SKM-1 treated with dmso at 0.1 percent for 144 hours (cell line): ENCODE measurements at regions not wholly inside any gene's neighbourhood (a gene's known extent, or its start where the extent isn't known, plus 50 kb on each side); places are given as distances from the start of the nearest gene placed in this dataset.

Source experiments
- DNase-seq: peaks from one replicate; lab custom pipeline; 2025; ENCODE audit not compliant: unreplicated experiment; lab: John Stamatoyannopoulos, UW

DNA sequence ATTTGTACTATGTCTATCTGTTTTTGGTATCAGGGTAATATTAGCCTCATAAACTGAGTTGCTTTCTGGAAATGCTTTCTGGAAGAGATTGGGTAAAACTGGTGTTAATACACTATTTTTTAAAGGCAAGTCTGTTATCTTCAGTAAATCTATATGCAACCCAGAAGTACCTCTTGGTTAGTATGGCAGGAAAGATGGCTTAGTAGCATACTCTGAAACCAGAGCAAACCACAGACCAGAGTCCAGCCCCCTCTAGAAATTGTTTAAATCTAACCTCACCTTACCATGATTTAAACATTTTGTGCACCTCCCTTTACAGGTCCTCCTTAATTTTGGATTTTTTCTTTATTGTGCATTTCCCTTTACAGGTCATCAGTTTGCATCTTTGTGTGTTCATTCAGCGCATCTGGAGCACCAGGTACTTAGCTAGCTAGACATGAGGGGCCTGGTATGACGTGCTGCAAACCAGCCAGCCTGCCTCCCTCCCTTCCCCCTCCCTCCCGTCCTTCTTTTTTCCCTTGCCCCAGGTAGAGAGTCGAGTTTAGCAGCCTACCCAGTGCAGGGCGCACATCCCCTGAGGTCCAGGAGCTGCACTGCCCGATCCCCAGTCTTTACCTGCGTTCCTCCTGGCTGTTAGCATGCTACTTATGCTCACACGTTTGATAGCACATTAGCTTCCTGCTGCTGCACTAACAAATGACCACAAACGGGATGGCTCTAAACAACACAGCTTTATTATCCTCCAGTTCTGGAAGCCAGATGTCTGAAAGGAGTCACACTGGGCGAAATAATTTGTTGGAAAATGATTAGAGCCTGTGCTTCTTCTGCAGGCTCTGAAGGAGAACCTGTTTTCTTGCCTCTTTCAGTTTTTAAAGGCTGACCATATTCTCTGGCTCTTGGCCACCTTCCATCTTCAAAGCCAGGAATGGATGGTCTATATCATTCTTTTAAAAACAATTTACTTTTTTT is 299.9 kb upstream of the HABP2 start:
- no peak for DNase-seq

DNA sequence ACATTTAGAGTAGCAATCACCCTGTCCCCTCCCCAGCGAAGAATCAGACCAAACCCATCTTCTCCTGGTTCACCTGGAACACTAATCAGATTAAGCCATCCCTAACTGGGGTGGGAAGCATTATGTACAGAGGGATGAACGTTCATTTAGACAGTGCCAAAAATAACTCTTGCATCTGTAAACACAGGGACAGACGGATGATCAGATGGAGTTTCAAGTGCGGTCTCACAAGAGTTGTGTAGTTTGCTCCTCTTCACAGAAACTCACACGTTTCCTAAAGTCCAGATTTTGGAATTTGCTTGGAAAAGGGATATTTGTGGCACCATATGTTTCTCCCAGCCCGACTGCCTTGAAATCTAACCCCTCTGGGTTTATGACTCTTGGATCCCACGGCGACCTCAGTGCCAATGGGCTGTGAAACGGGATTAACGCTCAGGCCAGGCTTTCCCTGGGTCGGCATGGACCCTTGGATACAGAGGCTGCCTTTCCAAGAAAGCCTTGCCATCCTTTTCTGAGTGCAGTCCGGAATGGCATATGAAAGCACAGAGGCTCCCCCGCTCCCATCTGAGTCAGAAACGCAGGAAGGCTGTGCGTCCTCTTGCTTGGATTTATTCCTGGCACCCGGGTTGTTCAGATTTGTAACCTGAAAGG is 293.2 kb upstream of the HABP2 start:
- no peak for DNase-seq

DNA sequence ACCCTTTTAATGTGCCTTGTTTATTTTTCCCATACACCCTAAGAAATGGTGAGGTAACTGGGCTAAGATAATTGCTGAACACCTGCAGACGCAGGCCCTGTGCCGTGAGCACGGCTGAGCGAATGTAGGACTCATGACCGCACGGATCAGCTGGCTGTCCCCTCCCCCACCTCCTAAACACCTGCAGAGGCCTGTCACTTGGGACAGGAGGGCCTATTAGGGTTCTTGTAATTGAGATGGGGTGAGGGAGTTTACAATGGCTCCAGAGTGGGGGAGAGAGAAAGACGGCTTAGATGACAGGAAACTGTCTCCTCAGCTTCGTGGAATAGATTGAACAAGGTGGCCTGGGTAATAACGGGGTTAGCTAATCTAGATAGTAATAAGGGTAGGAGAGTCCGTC is 291.7 kb upstream of the HABP2 start:
- DNase-seq: no peak

DNA sequence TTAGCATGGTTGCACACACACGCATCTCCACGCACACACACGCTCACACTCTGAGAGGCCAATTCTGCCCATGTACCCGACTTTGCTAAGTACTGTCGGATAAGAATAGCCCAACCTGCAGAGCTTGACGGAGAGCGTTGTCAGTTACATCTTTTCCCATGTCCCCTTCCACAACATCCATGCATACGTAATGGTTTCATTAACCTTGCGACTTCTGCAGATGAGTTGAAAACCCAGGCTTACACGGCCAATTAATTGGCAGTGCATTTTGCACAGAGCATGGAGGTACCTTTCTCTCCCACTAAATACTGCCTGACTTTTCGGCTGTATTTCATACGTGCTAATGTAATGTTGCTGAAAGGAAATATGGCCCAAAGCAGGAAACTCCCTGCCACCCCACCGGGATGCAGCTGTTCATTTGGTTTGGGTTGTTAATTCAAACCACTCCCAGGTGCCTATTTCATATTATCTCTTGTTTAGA is 291.2 kb upstream of the HABP2 start:
- no peak for DNase-seq

DNA sequence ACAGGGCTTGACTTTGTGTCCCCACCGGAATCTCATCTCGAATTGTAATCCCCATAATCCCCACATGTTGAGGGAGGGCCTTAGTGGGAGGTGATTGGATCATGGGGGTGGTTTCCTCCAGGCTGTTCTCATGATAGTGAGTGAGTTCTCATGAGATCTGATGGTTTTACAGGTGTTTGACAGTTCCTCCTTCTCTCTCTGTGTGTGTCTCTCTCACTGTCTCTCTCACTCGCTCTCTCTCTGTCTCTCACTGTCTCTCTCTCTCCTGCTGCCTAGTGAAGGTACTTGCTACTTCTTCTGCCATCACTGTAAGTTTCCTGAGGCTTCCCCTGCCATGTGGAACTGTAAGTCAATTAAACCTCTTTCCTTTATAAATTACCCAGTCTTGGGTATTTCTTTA is 289.8 kb upstream of the HABP2 start:
- no peak for DNase-seq

DNA sequence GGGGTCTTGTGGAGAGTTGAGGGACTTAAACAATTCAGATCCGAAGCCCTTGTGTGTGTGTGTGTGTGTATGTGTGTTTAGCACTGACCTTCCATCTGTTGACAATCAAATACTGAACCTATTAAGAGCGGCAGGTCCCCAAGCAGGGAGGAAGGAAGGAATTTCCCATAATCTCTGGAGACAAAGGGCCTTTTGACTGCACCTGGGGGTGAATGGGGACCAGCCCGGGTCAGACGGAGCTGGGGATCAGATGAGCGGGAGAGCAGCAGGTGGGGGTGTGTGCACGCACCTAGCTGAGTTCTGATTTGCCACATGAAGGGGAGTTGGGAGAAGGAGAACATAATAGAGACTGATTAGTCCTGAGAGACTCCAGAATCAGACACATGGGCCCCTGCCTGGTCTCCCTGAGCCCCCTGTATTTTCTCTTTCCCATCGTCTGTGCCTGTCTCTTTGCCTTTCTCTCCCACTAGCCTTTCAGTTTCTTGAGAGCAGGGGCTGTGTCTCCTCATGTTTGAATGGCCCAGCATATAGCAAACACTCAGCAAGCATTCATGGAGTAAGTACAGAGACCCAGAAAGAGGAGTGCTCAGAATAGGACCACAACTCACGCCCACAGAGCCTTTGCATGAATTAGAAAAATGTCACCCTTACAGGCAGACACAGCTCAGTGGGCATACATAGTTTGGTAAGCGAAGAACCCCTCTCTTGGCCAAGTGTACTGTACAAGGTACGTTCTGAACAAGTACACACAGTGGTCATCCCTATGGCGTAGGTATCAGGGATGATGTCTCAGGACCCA is 288.3 kb upstream of the HABP2 start:
- no peak for DNase-seq

DNA sequence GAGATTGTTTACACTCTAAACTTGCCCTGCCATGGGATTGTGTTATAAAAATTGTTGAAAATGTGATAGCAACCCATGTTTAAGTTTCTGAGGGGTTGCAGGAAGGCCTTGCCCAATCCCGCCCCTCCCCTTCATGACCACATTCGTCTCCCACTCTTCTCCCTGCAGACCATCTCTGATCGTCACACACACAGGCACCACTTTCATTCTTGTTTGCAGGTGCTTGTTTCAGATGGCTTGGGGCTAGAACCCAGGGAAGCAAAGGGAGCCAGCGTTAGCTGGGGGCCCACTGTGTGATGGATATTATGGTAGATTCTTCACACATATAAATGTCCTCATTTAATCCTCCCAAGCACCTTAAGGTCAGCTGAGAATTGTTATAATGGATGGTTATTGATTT is 286.7 kb upstream of the HABP2 start:
- no peak for DNase-seq

DNA sequence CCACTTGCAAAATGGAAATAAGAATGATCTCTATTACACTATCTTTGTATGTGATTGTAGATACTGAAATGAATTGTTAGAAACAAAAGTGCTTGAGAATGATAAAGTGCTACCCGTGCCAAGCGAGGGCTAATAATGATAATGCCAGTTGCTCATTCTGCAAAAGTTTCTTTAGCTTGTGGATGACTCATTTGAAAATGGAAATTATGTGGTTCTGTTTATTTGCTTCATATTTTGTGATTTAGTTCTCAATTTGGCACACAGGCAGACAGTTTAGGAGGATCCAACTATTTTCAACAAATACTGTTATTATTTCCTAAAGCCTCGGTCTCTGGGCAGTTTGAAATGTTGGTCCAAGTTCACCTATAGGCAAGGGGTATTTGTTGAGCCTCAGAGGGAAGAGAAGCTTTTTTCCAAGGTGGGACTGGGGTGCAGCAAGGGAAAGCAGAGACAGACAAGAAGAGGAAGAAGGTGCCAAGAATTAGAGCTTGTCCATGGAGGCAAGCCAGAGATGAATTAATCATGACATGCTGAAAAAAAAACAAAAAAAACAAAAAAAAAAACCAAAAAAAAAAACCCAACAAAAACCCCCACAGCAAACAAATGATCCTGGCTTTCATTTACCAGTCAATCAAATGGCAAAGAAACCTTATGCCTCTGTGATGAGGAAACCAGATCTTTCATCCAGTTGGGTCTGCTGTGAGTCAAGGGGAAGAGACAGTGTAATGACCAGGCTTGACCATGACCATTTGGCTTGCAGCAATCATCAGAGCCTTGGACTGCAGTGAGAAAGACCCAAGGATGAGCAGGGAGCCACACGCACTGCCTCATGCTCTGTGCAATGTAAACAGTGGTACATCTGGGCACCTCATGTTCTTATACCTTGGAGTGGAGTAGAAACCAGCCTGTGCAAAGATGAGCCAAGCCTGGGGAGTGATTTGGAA is 285.0 kb upstream of the HABP2 start:
- no peak for DNase-seq

DNA sequence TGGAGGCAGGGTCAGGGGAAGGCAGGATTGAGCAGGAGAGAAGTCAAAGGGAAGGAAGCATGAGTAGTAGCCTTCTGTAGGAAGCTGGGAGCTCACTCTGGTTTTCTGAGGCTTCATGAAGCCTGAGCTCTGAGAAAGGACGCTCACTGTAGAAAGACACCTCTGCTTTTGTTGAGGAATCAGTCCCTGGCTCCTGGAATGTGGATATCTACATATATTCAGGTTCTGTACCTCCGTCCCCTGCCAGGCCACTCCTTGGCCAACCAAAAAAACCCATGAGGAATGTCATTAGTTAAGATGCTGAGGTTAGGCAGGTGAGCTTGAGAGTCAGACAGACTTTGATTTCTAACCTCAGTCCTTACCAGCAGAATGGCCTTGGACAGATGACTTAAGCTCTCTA is 283.5 kb upstream of the HABP2 start:
- DNase-seq: no peak

DNA sequence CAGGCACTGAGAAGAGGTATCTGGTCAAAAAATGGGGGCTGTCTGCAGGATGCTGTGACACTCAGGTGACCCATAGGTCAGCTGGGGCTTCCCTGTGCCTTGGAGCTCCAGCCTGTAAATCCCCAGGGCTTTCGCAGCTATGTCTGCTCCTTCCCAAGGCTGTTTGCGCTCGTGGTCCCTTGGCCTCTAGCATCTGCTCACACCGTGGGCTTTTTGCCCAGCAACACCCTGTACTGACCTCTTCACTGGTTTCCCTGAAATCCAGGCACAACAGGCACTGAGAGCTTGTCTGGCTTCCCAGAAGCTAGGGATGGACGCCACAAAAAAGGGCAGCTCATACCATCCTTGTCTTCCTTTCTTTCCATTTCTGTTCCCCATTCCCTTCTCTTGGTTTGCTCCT is 280.3 kb upstream of the HABP2 start:
- no peak for DNase-seq

DNA sequence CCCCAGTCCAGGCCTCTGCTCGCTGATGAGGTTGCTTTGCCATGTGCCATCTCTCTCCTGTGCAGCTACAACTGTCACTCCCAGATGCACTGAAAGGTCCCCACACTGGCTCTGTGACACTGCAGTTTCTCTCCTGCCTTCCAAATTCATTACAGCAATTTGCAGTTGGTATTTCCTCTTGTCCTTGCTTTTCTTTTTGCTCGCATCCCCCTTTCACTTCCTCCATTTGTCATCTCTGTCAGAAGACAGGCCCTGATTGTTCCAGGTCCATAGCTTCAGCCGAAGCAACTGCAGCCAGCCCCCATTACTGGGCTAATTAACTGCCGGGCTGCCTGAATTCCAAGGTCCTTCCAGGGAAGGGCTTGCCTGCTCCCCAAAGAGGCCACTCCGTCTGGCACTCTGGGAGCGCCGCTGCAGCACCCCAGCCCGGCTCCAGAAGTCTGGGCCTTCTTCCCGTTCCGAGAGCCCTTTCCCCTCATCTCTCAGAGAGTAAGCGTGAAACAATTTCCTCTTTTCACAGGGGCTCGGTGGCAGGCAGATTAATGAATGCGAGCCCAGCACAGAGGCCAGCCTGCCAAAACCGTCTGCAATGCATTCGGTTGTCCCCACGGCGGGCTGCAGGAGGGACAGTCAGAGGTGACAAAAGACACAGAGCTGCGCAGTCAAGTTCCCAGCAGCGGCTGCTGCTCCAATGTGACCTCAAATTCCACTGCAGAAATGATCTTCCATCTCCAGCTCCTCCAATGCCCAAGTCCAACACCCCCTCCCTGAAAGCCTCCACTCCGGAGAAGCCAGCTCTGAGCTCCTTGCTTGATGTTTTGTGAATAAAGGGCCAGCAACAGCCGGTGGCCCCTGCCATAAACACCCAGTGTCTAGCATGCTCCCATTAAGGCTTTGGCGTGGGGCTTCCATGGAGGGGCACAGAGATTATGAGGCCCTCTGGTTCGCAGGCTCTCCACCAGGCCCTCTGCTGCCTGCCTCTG is 279.4 kb upstream of the HABP2 start:
- peak; percentile 29 for DNase-seq

DNA sequence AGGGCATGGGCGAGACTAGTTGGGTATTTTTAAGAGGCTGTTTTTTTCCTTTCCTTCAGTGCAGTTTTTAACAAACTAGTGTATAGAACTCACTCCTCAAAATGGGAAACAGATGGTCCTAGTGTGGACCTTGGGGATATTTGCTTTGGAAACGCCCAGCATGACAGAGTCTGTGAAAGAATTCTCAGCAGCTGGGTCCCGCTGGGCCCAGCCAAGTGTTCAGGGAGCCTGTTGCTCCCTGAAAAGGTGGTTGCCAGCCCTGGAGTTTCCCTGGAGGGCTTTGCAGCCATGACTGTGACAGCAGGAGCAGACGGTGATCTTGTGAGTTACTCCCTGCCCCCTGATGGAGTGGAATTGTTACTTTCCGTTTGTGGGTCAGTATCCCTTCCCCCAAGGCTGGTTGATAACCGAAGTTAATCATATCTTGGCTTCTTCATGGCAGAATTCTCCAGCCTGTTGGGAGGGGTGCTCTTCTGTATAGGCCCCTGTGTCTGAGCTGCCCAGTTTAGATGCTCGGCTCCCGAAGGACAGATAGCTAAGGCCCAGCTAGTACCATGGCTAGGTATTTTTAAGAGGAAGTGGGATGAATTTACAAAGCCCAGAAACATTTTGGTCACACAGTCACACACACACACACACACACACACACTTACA is 278.6 kb upstream of the HABP2 start:
- DNase-seq: no peak

DNA sequence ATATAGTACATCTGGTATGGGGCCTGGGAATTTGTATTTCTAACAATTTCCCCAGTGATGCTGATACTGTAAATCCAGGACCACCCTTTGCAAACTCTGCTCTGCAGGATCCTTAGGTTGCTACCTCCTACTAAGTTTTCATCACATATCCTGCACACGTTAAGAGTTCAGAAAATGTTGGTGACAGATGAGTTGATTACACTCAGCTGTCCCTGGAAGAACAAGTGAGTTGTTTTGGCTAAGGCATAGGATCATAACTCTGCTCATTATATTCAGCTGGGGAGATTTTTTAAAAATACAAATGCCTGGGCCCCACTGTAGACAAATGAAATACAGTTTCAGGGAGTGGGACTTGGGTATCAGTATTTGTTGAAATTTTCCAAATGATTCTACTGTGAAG is 274.6 kb upstream of the HABP2 start:
- no peak for DNase-seq

DNA sequence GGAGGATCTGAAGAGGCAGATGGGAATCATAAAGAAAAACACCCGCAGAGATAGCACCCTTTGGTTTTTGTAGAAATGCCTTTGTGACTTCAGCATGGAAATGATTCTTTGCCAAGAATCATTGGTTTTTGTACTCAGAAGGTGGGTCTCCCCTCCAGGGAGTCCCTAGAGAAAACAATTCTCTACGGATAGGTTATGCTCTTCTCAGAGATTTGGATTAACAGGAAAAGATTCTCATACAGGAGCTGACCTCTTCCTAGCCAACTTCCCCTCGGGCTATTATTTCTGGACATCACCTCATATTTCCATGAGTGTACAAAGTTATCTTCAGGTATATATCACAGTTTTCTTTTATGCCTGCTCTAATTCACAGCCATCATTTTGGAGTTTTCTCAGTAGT is 274.2 kb upstream of the HABP2 start:
- no peak for DNase-seq

DNA sequence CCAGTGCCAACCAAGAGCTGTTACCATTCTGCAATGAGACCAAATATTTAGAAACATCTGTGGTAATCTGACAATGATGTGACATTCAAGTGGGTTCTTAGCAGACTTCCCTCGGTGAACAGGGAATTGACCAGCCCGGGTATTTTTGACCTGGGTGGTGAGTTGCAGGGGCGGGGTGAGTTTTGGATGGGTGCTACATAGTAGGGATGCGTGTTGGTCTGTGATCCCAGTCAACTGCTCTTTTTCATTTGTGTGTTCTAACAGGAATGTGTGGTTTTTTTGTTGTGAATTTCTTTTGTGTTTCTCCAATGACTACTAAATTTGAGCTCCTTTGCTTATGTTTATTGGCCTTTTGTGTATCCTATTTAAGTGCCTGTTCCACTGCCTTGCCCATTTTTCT is 273.6 kb upstream of the HABP2 start:
- no peak for DNase-seq

DNA sequence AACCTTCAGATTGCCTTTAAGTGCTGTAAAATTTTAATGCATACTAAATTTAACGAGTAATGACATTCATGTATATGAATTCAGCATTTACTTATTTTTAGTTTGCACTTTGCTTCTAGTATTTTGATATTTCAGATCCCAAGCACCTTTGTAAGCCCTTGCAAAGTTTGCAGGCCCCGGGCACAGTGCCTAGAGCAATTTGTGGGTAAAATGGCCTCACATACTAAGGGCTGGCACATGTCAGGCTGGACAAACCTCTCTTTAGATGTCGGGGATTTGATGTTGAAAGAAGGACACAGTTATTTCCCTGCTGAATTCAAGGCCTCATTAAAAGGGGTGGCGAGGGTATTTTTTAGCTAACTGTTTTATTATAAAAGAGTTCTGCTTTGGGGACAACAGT is 270.3 kb upstream of the HABP2 start:
- no peak for DNase-seq

DNA sequence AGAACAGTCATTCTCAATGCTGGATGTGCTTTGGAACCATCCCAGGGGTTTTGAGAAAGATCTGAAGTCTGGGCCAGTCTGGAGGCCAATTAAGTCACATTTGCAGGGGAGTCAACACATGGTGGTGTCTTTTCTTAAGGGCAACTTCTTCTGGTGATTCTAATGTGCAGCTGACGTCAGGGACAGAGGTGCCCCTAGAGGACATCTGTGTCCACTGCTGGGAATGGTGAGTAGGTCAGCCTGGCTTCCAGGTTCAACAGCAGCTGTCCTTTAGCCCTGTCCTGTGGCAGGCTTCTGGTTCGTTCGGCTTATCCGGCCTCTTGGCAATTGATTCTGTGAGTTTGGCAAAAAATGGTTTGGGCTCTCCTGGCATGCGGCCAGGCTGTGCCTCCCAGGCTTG is 269.7 kb upstream of the HABP2 start:
- DNase-seq: no peak

DNA sequence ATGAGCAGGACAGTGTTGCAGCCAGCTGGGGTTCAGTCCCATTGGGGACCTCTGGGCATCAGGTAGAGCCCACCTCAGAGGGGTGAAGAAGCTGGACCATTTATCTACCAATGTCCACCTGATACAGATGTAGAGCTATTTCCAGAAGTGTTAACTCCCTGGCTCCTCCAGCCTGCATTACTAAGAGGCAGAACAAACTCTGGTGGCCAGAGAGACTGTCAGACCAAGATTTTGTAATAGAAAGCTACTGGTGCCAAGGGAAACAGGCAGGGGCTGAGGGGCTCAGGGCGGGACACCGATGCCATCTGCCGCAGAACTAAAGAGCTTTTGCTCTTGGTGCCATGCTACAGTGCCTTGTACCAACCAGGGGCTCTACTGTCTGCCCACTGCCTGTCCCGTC is 268.2 kb upstream of the HABP2 start:
- no peak for DNase-seq

DNA sequence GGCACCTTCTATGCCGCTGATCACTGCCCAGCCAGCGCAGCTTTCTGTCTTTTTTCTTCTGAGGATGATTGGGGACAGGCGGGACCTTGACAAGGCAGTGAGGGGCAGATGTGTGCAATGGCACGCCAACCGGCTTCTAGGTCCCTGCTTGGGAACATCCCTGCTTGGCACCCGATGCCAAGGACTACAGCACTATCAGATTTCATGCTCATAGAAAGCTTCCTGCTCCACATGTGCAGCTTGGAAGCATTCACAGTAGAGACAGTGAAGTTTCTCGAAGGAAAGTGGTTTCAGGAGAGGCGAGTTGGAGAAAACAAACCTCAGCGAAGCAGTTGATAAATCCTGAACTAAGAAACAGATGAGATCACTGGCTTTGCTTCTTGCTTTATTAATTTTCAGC is 267.5 kb upstream of the HABP2 start:
- no peak for DNase-seq
